Activated naive CD4-positive, alpha-beta T cell (primary cell): ENCODE measurements at regions not wholly inside any gene's neighbourhood (a gene's known extent, or its start where the extent isn't known, plus 50 kb on each side); places are given as distances from the start of the nearest gene placed in this dataset.
"Not testable (repeated sequence)": the region's sequence is repeated elsewhere in the genome, so short reads cannot be mapped to it uniquely, and the experiment has no call there.

Experiments
- DNase-seq, 4 experiments: peaks; one replicate each; lab custom pipeline; 2025; lab: John Stamatoyannopoulos, UW

GRCh38 chrX:13223868-13224567 is 95.8 kb downstream of the ATXN3L start:
- DNase-seq = no peak

DNA sequence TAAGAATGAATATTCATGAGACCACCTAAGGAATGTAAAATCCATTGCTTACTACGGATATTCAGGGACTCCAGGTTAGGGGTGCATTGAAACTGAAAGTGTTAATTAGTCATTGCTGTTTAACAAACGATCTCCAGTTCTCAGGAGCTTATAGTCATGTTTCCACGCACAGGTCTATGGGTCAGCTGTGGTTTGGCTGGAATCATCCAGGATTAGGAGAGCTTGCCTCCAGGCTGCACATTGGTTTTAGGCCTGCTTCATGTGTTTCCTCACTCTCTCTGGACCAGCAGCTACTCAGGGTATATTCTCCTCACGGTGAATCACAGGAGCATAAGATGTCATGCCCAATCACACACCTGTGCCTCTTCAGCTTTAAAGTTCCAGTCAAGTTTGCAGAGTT is 98.9 kb downstream of the ATXN3L start:
- no peak for DNase-seq

DNA sequence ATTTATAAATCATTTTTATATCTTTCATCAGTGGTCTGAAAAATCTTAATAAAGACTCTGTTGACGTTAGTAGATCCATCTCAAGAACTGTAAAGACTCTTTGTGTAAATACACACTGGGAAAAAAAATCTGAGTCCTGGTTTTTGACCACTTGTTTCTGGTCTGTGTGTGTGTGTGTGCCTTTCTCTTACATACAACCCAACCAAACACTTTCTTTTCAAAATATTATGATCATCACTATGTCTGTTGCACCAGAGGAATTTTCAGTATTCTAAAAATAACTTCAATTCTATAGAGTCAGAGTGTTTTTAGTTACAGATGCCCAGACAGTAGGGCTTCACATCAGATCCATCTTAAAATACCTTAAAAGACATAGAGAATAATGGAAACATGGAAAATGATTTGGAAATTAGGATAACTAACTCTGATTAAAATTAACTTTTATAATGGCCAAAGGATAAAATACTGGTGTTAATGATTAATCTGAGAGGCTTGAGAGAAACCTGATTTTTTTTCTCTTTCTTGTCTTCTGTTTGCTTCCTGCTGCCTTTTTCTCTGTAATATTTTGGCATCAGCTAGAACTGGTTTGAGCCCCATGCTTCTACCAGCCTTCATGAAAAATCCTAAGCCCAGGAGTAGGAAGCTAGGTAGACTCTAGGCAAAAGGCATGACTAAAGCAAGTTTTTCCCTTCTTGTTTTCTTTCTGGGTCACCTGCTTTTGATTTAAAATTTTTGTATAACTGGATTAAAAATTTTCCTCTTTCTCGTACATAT is 99.7 kb downstream of the ATXN3L start:
- no peak for DNase-seq

- DNase-seq = no peak
These were observed 101.1 kb downstream of the ATXN3L start for GRCh38 chrX:13218758-13219157.

DNA sequence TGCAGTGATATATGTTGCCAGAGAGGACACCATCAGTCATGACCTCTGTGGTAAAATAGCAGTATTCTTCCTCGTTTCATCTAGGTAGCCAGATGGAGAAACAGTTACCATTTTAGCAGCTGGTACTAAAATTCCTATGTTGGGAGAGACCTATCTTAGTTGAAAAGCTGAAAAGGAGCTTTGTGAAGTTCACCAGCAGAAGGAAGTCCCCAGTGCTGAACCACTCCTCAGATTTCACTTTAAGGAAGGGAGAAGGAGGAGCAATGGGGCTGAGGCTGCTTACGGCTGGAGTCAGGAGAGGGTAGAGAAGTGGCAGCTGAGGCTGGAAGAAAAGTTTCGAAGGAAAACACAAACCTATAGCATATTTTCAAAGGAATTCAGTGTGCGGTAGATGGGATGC is 103.7 kb downstream of the ATXN3L start:
- DNase-seq = no peak

DNA sequence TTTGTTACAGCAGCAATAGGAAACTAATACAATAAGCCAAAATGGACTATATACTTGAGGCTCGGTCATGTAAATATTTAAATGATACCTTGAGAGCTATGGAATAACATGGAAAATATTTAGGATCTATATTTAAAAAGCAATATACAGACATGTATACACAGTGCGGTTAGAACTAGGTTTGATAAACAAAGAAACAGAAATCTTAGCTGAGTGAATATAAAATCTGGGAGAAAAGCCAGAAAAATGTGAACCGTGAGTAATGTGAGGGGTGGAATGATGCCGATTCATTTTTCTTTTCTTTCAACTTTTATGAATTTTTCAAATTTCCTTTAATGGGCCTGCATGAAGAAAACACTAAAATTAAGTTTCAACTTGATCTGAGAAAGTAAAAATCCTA is 104.1 kb downstream of the ATXN3L start:
- no peak for DNase-seq

- DNase-seq = no peak
These were observed 107.6 kb downstream of the ATXN3L start for GRCh38 chrX:13212191-13212651.

DNA sequence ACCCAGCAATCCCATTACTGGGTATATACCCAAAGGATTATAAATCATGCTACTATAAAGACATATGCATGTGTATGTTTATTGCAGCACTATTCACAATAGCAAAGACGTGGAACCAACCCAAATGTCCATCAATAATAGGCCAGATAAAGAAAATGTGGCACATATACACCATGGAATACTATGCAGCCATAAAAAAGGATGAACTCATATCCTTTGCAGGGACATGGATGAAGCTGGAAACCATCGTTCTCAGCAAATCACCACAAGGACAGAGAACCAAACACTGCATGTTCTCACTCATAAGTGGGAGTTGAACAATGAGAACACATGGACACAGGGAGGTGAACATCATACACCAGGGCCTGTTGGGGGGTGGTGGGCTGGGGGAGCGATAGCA is 109.7 kb downstream of the ATXN3L start:
- DNase-seq = not testable (repeated sequence)

- DNase-seq = not testable (repeated sequence)
These were observed 110.1 kb downstream of the ATXN3L start for GRCh38 chrX:13209704-13210103.

GRCh38 chrX:13208281-13208935 is 111.4 kb downstream of the ATXN3L start:
- DNase-seq = no peak

DNA sequence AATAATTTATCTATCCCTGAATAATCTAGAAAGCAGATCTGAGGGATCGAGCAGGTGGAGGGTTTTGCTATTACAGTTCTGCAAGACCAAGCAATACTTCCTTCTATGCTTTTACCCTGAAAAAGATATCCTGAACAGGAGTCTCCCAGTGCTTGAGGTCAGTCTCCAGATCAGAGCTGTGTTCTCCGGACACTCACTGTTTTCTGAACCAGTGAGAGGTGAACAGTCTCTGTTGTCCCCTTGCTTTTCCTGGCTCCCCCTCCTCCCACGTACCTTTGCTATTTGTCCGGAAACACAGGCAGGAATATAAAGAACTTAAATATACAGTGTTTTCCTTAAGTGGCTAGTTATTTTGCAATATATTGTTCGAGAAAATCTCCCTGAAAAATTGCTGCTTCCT is 116.6 kb downstream of the ATXN3L start:
- no peak for DNase-seq

DNA sequence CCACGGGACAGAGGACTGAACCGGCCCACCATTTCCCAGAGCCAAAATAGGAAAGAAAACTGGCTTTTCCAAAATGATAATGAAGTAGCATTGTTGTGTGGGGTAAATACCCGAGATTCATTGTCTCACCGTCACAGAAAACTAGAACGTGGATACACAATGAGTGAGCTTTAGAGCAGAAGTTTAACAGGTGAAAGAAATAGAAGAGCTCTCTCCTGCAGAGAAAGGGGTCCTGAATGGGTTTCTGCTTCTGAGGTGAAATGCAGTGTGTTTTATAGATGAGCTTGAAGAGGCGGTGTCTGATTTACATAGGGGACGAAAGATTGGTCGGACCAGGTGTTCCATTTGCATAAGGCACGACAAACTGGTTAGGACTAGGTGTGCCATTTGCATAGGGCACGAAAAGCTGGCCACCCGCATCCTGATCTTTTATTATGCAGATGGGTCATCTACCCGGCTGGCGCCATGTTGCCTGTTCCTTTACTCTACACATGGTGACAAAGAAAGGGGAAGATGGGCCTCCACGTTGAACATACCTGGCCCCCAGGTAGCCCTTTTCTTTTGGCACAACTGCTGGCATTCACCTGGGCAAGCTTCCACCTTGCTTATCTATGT is 118.1 kb downstream of the ATXN3L start:
- DNase-seq = no peak

DNA sequence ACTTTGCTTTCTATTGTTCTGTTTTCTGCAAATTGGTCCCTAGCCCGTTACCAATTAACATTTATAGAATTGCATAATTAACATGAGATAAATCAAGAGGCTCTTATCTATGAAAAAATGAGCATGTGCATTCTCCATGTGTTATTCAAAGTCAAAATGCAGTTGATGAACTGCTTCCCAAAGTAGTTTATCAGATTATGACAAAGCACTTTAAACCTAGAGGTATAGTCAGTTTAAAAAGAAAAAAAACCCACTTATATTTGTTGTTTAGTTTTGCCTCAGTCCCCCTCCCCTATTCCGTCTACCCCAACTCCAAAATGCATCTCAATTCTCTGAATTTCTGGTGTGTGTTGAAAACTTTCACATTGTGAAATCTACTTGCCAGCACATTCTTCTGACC is 119.5 kb downstream of the ATXN3L start:
- no peak for DNase-seq

- DNase-seq = no peak
These were observed 121.1 kb downstream of the ATXN3L start for GRCh38 chrX:13198762-13199064.

DNA sequence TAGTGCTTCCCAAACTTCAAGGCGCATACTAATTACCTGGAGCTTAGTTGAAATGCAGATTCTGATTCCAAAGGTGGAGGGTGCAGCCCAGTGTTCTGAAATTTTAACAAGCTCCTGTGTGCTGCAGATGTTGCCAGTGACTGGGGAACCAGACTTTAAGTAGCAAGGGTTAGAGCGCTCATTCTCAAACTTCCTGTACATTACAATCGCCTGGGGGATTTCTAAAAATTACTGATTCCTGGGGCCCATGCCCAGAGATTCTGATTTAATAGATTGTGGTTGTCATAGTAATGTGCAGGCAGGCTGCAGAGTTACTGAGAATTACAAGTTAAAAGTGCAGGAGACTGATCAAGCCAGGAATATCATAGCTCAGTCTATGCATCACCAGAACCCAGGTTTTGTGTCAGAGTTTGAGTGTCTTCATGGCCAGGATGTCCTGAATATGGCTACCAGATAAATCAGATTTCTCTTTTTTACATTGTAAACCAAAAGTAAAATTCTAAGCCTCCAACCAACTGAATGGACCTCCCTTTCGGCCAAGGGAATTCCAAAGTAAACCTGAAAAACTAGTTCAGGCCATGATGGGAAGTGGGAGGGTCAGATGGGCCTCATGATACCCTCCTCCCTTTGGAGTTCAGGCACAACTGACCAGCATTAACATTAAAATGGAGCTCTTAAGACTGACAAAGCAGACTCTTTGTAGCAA is 121.6 kb downstream of the ATXN3L start:
- DNase-seq = no peak

- no peak for DNase-seq
These were observed 123.1 kb downstream of the ATXN3L start for GRCh38 chrX:13196782-13197181.

DNA sequence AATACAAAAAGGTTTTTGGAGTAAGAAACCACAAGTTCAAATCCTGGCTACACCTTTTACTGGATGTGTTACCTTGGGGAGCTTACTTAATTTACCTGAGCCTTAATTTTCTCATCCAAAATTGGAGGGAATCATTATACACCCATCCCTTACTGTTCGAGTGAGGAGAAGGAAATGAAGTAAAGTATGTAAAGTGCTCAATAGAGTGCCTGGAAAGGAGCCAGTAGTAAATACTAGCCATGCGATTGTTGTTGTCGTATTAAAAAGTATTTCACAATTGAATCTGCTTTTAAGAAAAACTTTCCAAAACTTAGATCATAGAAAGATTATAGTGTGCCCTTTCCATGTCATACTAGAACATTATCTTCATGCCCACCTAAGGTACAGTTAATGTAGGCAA is 124.5 kb downstream of the ATXN3L start:
- no peak for DNase-seq

DNA sequence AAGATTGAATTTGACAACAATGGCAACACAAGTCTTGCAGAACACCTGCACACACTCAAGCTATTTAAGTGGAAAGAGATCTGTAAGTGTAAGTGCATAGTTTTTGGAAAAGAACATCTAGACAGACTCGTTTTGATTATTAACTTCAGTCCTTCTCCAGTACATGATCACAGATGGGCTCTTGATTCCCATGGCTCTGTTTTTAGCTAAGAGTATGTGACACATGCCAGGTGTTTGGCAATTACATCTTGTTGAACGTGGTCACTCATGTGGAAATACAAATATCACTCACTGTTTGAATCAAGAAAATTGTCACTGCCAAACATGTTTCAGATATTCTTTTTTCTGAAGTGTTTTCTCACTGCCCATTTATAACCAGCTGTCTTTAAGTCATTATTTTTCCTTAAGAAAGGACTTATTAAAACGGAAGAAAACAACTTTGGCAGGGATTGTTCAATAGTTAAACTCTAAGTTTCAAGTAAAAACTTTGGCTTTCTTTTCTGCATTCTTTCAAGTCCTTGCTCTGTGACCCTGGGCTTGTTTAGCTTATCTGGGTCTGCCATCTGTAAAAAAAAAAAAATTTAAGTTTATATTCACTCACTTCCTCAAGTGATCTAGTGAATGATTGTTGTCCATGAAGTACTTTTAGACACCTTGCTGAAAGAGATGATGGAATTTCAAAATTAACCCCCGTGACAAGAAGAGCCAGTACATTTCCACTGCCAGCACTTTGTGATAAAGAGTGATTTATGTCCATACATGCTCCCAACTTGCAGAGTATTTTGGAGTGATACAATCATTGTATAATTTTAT is 125.4 kb downstream of the ATXN3L start:
- no peak for DNase-seq

DNA sequence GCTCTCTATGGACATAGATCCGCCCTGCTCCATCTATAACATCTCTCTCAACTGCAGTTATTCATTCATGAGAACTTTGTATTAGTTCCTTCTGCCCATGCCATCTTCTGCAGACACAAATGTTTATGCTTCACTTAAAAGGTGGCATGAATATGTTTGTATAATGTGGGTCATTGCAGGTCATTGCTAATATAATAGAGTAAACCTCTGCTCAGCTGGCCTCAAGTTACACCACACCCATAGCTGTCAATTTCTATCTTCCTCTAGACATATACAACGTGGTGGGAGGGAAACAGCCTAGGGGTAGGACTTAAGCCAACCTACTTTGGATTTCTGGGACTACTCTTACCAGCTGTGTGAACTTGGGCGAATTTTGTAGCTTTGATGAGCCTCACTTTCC is 129.8 kb downstream of the ATXN3L start:
- no peak for DNase-seq

- no peak for DNase-seq
These were observed 130.5 kb downstream of the ATXN3L start for GRCh38 chrX:13189380-13189779.

DNA sequence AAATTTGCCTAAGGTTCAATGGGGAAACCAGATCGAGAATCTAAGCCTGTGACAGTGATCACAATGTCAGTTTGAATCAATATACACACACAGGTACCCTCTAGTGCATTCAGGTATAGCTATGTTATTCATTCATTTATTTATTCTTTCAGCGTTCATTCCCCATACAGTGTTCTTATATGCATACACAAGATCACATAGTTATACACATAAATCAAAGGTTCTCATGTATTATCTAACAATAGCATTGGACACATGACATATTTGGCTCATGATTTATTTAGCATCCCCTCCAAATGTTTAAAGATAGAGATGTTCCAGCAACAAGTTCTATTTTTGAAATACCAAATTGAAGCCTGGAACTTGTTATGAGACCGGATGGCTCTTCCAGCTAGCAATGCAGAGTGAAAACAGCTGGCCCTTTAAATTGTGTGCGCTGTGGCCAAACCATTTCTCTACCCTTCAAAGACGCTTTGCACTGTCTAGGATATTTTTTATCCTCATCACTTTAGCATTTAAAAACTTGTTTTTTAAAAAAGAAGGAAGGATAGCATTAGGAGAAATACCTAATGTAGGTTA is 131.0 kb downstream of the ATXN3L start:
- no peak for DNase-seq
